ENCODE measurements at regions not wholly inside any gene's neighbourhood (a gene's known extent, or its start where the extent isn't known, plus 50 kb on each side); places are given as distances from the start of the nearest gene placed in this dataset.
A peak's percentile ranks its signal among the peaks of the same experiment; 100 is the strongest.

DNA sequence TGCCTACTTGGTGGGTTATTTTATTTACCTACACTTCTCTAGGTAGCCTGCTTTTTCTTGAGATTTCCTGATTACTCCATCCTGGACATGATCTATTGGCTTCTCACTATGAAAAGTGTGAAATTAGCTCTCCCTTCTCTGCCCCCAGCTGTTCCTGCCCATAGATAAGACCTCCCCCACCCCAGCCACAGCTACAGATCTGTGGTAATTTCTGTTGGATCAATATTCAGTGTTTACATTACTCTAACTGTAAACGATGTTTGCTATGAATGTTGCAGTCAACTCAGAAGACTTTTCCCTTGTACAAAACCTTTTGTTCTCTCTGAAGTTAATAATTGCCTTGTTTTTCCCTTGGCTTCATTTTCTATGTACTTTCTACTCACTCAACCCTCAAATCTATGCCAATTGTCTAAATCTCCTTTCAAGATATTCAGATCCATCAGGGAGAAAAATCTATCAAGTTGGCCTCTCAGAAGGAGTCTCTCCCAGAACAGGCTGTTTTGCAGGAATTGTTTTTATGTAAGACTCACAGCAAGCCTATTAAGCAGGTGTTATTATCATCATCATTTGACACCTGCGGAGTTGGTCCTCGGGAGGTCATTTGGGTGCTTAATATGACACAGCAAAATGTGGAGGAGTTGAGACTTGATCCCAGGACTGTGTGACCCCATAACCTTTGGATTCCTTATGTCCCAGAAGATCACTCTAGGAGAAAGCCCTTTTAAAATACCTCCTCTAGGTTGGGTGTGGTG lies 227.4 kb downstream of the SUDS3 start:
- DNase-seq (ENCODE audit: low read depth in 2 of 3, low spot score in 2 of 3), result no peak

DNA sequence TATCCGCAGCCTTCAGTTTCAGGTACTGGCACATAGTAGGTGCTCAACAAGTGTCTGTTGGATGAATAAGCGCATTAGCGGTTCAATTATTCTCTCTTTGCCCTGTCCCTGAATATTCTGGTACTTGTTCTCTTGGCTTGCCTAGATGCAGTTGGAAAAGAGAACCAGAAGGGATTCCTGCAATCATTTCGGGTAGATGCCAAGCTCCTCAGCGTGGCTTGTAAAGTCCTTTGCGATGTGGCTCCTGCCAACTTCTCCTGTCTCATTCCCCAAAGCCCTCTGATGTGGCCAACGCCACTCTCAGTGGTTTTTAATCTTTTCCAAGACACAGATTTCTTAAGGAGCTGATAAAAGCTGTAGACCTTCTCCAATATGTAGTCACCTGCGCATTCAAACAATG lies 230.3 kb downstream of the SUDS3 start:
- DNase-seq (ENCODE audit: low read depth in 2 of 3, low spot score in 2 of 3), result no peak

DNA sequence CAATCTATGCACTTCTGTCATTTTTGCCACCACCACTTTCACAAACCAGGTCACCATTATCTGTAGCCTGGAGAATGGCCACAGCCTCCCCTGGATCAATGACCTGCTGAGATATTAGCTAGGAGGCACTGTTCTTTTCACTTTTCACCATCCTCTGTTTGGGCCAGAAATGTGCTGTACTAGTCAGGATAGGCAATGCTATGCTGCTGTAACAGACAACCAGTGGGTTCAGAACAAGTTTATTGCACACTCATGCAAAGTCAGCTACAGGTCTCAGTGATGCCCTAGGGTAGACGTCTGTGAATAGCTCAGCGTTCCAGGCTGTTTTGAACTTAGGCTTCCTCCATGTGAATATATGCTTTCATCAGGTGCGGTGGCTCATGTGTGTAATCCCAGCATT lies 231.5 kb downstream of the SUDS3 start:
- no peak for DNase-seq (ENCODE audit: low read depth in 2 of 3, low spot score in 2 of 3)

DNA sequence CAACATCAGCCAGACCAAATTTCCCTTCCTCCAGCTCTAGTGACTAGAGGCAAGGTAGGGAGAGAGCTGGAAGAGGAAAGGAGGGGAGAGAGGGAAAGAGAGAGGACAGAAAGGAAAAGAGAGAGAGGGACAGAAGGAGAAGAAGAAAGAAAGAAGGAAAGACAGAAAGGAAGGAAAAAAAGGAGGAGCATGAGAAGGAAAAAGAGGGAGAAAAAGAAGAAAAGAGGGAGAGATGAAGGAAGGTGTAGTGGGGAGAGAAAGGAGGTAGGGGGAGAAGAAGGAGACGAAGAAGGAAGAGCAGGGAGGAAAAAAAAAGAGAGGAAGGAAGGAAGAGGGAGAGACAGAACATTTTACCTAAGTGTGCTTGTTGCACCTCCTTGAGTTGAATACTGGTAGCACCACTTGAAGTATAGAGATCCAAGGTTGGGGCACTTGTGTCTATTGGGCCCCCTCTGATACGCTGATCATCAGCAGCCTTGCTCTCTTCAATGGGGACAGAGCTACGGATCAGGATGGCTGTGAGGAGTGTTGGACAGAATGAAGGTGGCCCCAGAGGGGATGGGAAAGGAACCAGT lies 232.5 kb downstream of the SUDS3 start:
- no peak for DNase-seq (ENCODE audit: low read depth in 2 of 3, low spot score in 2 of 3)

DNA sequence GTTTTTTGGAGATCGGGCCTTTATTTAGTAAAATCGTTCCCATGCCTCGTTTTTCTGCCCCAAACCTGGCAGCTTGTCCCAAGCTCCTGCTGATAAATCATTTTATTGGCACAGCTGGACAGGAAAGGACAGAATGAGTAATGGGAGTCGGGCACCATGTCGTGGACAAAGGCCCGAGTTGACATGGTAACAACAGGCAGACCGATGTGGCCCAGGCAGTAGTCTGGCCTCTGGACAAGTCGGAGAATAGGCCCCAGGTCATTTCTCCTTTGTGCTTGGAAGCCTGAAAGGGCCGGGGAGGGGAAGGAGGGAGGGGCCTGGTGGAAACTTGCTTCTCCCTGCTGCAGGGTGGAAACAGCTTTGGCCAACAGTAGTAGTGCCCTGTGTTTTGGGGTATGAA lies 234.9 kb downstream of the SUDS3 start:
- DNase-seq (ENCODE audit: low read depth in 2 of 3, low spot score in 2 of 3), result no peak

DNA sequence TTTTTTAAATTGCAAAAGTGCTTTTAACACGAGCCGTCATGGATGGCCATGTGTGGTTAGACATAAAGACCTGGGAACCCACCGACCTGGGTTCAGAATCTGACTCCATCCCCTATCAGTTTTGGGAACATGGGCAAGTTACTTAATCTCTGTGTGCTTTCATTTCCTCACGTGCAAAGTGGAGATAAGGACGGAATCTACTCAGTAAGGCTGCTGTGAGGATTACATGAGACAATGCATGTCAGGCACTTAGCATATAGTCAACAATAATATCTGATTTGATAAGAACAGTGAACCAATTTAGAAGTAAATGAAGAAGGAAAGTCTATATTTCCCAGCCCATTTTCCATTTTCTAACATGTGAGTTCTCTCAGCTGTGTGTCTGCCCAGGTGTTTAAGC lies 235.4 kb downstream of the SUDS3 start:
- no peak for DNase-seq (ENCODE audit: low read depth in 2 of 3, low spot score in 2 of 3)

DNA sequence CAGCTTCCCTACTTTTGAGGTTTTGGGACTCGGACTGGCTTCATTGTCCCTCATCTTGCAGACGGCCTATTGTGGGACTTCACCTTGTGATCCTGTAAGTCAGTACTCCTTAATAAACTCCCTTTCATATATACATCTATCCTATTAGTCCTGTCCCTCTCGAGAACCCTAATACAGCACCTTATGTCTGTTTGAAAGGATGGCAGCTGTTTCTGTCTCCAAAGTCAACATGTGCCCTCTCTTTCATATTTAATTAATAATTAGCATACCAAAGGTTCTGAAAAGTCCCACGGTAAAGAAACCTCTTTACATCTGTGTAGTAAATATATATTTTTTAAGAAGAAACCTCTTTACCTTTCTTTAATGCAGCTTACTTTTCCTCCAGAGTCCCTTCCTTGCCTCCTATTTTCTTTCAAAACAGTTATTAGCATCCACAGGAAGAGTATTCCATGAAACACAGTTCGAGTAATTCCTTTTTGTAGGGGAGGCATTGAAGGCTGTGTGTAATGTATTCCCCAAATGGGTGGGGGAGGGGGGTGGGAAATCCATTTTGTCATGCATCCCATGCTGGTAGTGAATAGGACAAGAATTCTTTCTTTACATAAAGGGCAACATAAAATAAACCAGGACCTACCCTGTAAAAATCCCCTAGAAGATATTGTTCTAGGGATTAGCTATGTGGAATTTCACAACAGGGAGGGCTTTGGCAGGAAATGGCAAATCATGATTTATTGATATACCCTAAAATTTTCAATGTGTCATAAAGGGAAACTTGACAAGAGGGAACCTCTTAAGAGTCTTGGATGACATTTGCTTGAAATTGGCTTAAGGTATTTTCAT lies 241.5 kb downstream of the SUDS3 start:
- no peak for DNase-seq (ENCODE audit: low read depth in 2 of 3, low spot score in 2 of 3)

DNA sequence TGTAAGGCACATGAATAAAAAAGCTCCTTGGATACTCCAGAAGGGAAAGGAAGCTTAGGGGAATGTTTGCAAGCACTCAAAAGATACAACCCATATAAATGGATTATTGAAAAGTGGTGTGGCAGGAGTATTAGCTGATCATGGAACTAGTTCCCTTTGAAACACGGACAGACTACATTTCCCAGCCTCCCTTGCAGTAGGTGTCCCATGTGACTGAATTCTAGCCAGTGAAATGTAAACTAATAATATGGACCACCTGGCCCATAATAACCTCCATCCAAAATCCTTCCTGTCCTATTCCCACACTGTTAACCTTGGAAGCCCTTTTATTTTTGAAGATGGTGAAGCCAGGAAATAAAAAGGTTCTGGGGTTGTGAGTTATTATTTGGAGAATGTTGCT lies 242.3 kb downstream of the SUDS3 start:
- no peak for DNase-seq (ENCODE audit: low read depth in 2 of 3, low spot score in 2 of 3)

DNA sequence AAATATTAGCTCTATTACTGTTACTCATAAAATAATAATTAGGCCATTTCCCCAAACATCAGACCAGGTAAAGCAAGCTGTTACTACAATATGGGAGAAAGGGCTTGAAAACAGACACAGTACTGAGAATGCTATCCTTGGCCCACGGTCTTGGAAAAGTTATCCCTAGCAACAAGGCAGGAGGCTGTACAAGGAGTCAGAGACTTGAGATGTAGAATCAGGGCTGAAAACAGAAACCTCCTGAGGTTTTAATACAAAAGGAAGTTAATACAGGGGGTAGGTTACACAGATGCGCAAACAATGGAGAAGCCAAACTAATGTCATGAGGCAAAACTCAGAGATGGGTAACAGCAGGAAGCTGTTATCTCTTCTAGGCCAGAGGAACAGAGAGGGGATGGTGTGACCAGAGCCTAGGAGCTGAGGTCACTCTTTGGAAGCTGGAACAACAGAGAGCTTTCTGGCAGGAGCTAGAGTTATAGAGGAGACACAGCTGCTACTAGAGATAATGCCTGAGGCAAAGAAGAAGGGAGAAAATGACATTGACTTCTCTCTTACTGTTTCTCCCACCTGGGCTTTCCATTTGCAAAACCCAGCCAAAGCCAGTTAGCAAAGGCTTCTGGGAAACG lies 248.8 kb downstream of the SUDS3 start:
- DNase-seq (ENCODE audit: low read depth in 2 of 3, low spot score in 2 of 3), result no peak

DNA sequence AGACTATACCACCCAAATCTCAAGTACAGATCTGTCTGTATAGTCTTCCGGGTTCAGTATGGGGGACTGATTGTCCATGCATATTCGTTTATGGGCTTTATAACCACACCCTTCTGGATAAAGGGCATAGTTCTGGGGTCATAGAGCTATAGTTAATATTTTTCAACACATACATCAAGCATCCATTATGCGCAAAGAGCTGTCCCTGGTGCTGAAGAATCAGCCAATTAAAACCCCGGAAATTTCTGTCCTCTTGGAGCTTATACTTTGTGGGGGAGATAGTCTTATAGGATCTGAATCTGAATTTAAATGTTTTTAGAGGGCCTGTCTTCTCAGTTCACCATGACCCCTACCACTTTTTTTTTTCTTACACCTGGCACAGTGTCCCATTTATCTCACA lies 256.7 kb downstream of the SUDS3 start:
- DNase-seq (ENCODE audit: low read depth in 2 of 3, low spot score in 2 of 3), result peak in 1 of 3 donors; percentile 0

DNA sequence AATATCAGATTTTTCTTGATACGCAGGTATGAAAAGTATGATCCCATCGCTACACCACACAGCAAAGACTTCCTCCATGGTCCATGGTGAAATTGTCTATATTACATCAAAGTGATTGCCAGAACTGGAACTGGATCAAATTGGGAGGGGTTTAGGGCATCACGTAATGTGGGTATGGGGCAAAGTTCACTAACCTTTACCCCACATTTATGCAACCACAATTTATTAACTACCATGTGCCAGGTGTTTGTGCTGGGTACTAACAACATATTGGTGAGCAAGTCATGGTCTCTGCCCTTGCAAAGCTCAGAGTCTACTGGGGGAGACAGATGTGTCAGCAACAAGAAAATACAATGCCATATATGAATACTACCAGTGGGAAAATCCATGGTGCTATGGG lies 258.9 kb downstream of the SUDS3 start:
- DNase-seq (ENCODE audit: low read depth in 2 of 3, low spot score in 2 of 3), result no peak

DNA sequence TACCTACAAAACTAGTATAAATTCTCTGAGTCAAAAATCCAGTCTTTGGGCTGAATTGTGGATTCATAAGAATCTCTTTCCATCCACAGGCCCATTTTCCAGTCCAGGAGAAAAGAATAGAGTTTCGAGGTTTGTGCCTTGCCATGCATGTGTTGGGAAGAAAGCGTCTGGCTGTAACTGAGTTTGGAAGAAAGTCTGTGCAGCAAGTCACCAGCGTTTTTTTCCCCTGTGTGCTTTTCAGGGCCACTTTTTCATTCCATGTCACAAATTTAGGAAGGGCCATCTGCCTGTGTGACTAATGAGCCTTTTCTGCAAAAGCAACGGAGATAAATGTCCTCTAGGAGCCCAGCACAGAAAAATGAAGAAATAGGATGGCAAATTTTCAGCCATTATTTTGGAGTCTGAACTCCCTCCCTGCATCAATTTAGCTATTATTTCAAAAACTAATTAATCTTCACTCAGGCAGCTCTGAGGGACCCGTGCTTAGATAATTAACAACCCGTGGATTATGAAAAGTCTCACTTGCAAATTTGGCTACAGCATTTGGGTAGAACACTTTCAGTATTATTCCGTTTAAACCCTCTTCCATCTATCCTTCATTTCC lies 261.5 kb downstream of the SUDS3 start:
- DNase-seq (ENCODE audit: low read depth in 2 of 3, low spot score in 2 of 3), result no peak

DNA sequence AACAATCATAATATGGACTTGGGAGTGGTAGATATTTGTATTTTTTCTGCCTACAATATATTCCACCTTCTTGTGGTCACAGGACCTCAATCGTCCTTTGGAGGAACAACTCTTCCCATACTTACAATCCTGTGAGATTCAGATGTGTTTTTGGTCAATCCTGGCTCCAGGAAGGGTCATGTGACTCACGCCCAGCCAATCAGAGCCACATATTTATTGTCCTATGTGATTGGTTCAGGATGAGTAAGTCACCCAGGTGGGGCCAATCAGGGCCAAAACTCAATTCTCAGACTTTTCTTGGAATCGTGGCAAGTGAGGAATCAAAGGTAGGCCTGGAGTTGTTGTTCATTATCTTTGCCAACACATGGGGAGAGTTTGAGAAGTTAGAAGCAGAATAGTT lies 264.9 kb downstream of the SUDS3 start:
- DNase-seq (ENCODE audit: low read depth in 2 of 3, low spot score in 2 of 3), result no peak

DNA sequence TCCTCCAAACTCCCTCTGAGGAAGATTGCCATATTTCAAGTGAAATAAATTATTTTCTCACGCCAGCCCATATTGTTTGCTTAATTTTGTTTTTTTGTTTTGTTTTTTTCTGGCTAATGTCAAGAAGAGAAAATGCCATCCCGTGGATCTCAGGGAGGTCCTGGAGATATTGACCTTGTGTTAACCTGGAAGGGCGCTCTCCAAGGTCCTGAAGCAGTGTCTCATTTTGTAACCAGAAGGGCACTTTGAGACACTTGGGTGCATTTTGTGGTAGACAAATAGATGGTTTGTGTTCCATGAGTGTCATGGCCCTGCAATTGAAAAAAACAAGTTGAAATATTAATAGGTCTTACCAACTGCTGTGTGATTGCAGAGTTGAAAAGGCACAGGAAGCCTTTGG lies 268.9 kb downstream of the SUDS3 start:
- DNase-seq (ENCODE audit: low read depth in 2 of 3, low spot score in 2 of 3), result peak in 2 of 3 donors; percentile 1 to 12

DNA sequence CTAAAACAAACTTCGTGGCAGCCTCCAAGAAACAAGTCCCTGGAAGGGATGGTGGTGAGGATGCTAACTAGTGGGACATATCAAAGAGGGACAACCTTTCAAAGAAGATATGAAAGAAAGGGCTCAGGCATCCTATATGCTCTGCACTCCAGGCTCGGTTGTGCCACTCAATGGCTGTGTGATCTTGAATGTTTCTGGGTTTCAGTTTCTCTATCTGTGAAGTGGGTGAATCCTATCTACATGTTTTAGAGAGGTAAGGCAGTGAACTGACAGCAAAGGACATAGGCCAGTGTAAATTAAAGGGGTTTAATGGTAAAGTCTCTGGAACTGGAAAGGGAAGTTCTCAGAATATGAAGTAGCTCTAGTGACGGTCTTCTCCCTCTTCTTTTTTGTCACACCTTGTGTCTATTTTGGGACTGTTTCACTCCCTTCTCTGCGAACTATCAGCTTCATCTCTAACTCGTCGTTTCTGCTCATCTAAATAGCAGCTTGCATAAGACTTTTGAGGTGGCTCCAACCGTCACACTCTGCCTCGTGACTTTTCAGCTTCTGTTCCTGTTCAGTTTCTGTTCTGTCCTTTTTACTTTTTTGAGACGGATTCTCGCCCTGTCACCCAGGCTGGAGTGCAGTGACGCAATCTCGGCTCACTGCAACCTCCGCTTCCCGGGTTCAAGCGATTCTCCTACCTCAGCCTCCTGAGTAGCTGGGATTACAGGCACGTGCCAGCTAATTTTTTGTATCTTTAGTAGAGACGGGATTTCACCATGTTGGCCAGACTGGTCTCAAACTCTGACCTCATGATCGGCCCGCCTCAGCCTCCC lies 273.6 kb downstream of the SUDS3 start:
- DNase-seq (ENCODE audit: low read depth in 2 of 3, low spot score in 2 of 3), result no peak

DNA sequence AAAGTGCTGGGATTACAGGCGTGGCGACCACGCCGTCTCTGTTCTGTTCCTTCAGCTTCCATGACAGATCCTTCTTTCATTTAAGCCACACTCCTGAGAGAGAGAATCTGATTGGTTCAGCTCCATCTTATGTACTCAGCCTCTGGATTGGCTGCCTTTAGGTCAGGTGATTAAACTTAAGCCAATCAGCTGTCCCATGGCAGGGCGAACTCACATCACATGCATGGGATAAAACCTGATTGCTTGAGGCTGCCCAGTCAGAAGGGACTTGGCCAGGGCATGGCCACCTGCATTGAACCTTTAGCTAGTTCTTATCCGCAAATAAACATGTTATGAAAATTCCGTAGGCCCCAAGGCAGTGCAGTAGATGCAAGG lies 274.2 kb downstream of the SUDS3 start:
- no peak for DNase-seq (ENCODE audit: low read depth in 2 of 3, low spot score in 2 of 3)

DNA sequence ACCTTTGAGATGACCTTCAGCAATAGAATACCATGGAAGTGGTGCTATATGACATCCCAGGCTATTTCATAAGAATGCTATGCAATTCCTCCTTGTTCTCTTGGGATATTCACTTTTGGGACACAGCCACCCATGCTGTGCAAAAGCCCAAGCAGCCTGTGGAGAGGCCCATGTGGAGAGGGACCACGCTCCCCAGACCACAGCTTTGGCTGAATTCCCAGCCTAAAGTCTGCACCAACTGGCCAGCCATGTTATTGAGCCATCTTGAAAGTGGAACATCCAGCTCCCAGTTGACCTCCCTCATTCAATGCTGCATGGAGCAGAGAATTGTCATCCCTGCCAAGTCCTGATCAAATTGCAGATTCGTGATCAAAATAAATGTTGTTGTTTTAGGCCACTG lies 275.1 kb downstream of the SUDS3 start:
- no peak for DNase-seq (ENCODE audit: low read depth in 2 of 3, low spot score in 2 of 3)

DNA sequence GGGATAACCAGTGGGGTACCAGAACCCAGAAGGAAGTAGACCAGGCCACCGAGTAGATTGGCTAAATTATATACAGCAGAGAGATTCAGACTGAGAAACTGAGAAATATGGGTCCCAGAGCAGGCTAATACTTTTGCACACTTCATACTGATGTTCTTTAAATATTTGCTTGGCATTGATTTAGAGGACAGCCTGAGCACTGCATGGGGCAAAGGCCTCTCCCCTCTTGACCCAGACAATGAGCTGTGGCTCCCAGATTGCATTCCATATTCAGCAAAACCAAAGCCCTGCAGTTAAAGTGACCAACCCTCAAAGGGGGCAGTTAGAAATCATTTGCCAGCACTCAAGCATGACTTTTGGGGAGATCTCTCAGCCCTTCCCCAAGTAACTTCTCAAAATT lies 279.2 kb downstream of the SUDS3 start:
- DNase-seq (ENCODE audit: low read depth in 2 of 3, low spot score in 2 of 3), result no peak

DNA sequence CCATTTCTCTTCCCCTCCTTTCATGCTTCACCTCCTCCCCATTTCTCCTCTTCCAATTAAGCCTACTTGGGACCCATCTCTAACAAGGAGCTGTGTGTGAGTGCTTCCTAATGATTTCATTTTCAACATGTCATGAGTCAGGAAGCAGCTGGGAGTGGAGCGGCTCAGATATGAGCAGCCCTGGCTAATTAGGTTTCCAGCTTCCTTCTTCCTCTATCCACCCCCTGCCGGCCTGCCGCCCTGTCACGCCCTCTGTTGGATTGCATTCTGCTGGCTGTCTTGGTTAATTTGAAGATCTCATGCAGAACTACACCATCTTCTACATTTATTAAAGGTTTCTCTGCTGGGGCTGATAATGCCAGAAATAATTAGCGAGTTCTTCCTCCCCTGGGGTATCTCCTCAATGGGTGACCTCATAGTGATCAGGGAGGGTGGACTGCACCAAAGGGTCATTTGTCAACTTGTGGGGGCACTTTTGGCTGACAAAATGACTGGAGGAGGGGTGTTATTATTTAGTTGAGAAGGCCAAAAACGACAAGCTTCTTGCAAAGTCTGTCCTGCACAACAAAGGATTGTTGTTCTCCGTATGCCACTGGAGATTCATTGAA lies 300.9 kb upstream of the SRRM4 start:
- DNase-seq (ENCODE audit: low read depth in 2 of 3, low spot score in 2 of 3), result no peak

DNA sequence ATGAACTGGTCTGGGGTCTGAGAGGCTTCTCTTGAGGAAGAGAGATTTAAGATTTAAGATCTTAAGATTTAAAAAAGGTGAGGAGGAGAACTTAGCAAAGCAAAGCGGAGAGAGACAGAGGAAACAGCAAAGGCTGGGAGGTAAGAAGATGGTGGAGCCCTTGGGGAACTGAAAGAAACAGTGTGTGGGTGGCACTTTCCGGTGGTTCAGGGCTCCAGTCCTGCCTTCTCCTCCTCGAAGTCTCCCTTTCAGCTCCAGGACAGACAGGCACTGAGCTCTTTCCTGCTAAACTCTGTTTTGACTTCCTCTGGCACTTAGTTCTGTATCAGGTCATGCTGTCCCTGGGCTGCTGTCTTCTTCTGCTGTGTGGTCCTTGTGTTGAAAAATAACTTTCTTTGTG lies 298.7 kb upstream of the SRRM4 start:
- DNase-seq (ENCODE audit: low read depth in 2 of 3, low spot score in 2 of 3), result no peak
